Effector memory CD4-positive, alpha-beta T cell (primary cell): ENCODE measurements at regions not wholly inside any gene's neighbourhood (a gene's known extent, or its start where the extent isn't known, plus 50 kb on each side); places are given as distances from the start of the nearest gene placed in this dataset.
"Not testable (repeated sequence)": the region's sequence is repeated elsewhere in the genome, so short reads cannot be mapped to it uniquely, and the experiment has no call there.

Experiments
- DNase-seq, 3 donors: peaks; one replicate each; pipeline ENCODE4 v3.0.0-alpha.2; 2020
- H3K27ac ChIP-seq: 2 replicates; pipeline ENCODE4 v1.7.0; 2013; ENCODE audit warnings: mild to moderate bottlenecking, low read length, moderate library complexity; ENCODE audit not compliant: insufficient read depth, poor library complexity, severe bottlenecking
- H3K27me3 ChIP-seq: replicated peaks from 2 replicates; pipeline ENCODE4 v1.7.0; 2013; ENCODE audit warnings: mild to moderate bottlenecking, low read length; ENCODE audit not compliant: insufficient read depth, control insufficient read depth, poor library complexity, severe bottlenecking
- H3K36me3 ChIP-seq: 2 replicates; pipeline ENCODE4 v1.7.0; 2013; ENCODE audit warnings: mild to moderate bottlenecking, low read length, moderate library complexity; ENCODE audit not compliant: control insufficient read depth, insufficient read depth
- H3K4me1 ChIP-seq: 2 replicates; pipeline ENCODE4 v1.7.0; 2013; ENCODE audit warnings: low read length, mild to moderate bottlenecking; ENCODE audit not compliant: control insufficient read depth, insufficient read depth, poor library complexity, severe bottlenecking
- H3K4me3 ChIP-seq: 2 replicates; pipeline ENCODE4 v1.7.0; 2013; ENCODE audit warnings: low read length, low read depth, mild to moderate bottlenecking; ENCODE audit not compliant: insufficient read depth, poor library complexity, severe bottlenecking
- H3K9me3 ChIP-seq: 2 replicates; pipeline ENCODE4 v1.7.0; 2013; ENCODE audit warnings: mild to moderate bottlenecking, low read length, moderate library complexity; ENCODE audit not compliant: control insufficient read depth

GRCh38 chr9:118674942-118675341 lies 694.3 kb downstream of the BRINP1 start:
- no peaks in the 10 kb centered on the region for H3K4me1 ChIP-seq
- no peak overlapping the region for H3K4me3 ChIP-seq

GRCh38 chr9:118677936-118678653 lies 691.1 kb downstream of the BRINP1 start:
- not testable (repeated sequence) for DNase-seq, H3K36me3 ChIP-seq, H3K27ac ChIP-seq, H3K9me3 ChIP-seq, H3K4me1 ChIP-seq, H3K4me3 ChIP-seq, H3K27me3 ChIP-seq

More at GRCh38 chr9:118674942-118675341, 694.3 kb downstream of the BRINP1 start:
- Histone ChIP-seq H3K27ac (no peak overlapping the region), H3K27me3 (no peaks in the 10 kb centered on the region), H3K36me3 (no peaks in the 10 kb centered on the region), H3K9me3 (no peaks in the 10 kb centered on the region)
- DNase-seq, result no peak

GRCh38 chr9:118686959-118687358 lies 682.3 kb downstream of the BRINP1 start:
- no peak overlapping the region for H3K4me3 ChIP-seq
- no peaks in the 10 kb centered on the region for H3K9me3 ChIP-seq
- H3K27me3 ChIP-seq, result no peaks in the 10 kb centered on the region
- no peaks in the 10 kb centered on the region for H3K36me3 ChIP-seq
- no peaks in the 10 kb centered on the region for H3K4me1 ChIP-seq
- DNase-seq, result no peak
- no peak overlapping the region for H3K27ac ChIP-seq

GRCh38 chr9:118689280-118689679 lies 680.0 kb downstream of the BRINP1 start:
- no peak overlapping the region for H3K27ac ChIP-seq
- H3K4me1 ChIP-seq, result no peaks in the 10 kb centered on the region
- H3K36me3 ChIP-seq, result no peaks in the 10 kb centered on the region
- DNase-seq, result no peak
- H3K9me3 ChIP-seq, result no peaks in the 10 kb centered on the region
- H3K4me3 ChIP-seq, result no peak overlapping the region
- no peaks in the 10 kb centered on the region for H3K27me3 ChIP-seq

- H3K4me3 ChIP-seq, result no peak overlapping the region
- H3K9me3 ChIP-seq, result no peaks in the 10 kb centered on the region
- no peak overlapping the region for H3K27ac ChIP-seq
- H3K4me1 ChIP-seq, result no peaks in the 10 kb centered on the region
- H3K36me3 ChIP-seq, result no peaks in the 10 kb centered on the region
- DNase-seq, result no peak
- H3K27me3 ChIP-seq, result no peaks in the 10 kb centered on the region
Measured at GRCh38 chr9:118692613-118693012, 676.6 kb downstream of the BRINP1 start.

GRCh38 chr9:118693645-118694044 lies 675.6 kb downstream of the BRINP1 start:
- no peaks in the 10 kb centered on the region for H3K9me3 ChIP-seq

DNA sequence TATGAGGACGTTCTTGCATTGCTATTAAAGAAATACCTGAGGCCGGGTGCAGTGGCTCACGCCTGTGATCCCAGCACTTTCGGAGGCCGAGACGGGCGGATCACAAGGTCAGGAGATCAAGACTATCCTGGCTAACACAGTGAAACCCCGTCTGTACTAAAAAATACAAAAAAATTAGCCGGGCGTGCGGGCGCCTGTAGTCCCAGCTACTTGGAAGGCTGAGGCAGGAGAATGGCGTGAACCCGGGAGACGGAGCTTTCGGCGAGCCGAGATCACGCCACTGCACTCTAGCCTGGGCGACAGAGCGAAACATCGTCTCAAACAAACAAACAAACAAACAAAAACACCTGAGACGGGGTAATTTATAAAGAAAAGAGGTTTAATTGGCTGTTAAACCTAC lies 674.0 kb downstream of the BRINP1 start:
- H3K36me3 ChIP-seq, DNase-seq, H3K4me3 ChIP-seq, H3K27me3 ChIP-seq, H3K9me3 ChIP-seq, H3K4me1 ChIP-seq, H3K27ac ChIP-seq: not testable (repeated sequence)

More at GRCh38 chr9:118693645-118694044, 675.6 kb downstream of the BRINP1 start:
- Histone ChIP-seq H3K27ac (no peak overlapping the region), H3K27me3 (no peaks in the 10 kb centered on the region), H3K36me3 (no peaks in the 10 kb centered on the region), H3K4me3 (no peak overlapping the region), H3K4me1 (no peaks in the 10 kb centered on the region)
- no peak for DNase-seq

DNA sequence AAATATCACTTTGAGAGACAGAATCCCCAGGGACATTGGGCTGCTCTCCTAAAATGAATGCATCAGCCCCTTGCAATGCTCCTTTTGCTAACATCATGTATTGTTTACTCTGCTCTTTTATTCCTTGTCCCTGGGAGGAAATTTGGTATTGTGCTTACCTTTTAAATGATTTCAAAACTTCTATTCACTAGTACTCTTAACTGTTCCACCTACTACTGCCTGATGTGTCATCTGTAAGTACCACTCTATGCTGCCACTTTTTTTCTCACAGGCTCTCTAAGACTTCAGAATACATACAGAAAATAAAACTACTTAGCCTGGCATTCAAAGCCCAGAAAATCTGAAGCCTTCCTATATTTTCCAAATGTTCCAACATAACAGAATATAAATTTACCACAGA lies 667.2 kb downstream of the BRINP1 start:
- no peak overlapping the region for H3K4me3 ChIP-seq
- no peak overlapping the region for H3K27ac ChIP-seq
- DNase-seq, result no peak

DNA sequence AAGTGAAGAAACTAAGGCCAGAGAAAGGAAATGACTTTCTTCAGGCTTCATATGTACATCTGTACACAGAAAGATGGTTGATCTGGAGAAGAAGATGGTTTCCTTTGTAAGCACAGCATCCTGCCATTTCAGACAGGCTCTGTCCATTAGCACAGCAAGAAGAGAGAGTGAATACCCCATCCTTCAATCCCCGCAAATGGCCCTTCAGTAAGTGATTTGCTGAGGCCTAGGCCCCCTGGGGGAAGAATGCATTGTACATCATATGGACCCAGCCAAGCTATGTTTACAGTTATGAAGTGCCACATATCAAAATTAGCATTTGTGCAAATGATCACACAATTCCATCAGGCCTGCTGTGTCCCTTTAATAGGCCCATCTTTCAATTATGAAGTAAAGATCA lies 657.4 kb downstream of the BRINP1 start:
- Histone ChIP-seq H3K27ac (no peak overlapping the region), H3K36me3 (no peaks in the 10 kb centered on the region), H3K27me3 (no peaks in the 10 kb centered on the region), H3K4me1 (no peaks in the 10 kb centered on the region), H3K9me3 (no peaks in the 10 kb centered on the region), H3K4me3 (no peak overlapping the region)
- DNase-seq, result no peak

More for the DNA sequence above, 667.2 kb downstream of the BRINP1 start:
- Histone ChIP-seq H3K27me3 (no peaks in the 10 kb centered on the region), H3K9me3 (no peaks in the 10 kb centered on the region), H3K36me3 (no peaks in the 10 kb centered on the region), H3K4me1 (no peaks in the 10 kb centered on the region)

DNA sequence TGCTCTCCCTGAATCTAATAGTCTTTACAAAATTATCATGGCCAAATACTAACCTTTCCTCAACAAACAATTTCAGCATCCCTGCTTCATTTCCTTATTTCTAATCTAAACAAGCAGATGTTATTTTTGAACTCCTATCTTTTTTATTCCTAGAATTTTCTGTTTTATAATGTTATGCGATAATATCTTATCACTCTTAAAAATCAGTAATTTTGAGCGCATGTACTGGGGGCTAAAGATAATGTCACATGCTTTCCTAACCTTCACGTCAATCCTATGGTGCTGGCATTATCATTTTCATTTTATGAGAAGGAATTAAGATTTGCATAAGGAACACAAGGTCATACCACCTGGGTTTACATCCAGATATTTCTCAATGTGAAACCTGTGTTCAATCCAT lies 648.0 kb downstream of the BRINP1 start:
- Histone ChIP-seq H3K36me3 (no peaks in the 10 kb centered on the region), H3K27me3 (no peaks in the 10 kb centered on the region), H3K4me1 (no peaks in the 10 kb centered on the region), H3K27ac (no peak overlapping the region), H3K4me3 (no peak overlapping the region), H3K9me3 (no peaks in the 10 kb centered on the region)
- DNase-seq, result no peak
